HG02852 (cell line): ENCODE measurements at regions not wholly inside any gene's neighbourhood (a gene's known extent, or its start where the extent isn't known, plus 50 kb on each side); places are given as distances from the start of the nearest gene placed in this dataset.
A peak's percentile ranks its signal among the peaks of the same experiment; 100 is the strongest.
"Not testable (repeated sequence)": the region's sequence is repeated elsewhere in the genome, so short reads cannot be mapped to it uniquely, and the experiment has no call there.

Experiments
- ATAC-seq: cut with Tn5 transposase; IDR thresholded peaks from one replicate; pipeline ENCODE4 v1.9.1; 2021; ENCODE audit warnings: mild to moderate bottlenecking, moderate library complexity; ENCODE audit not compliant: unreplicated experiment

GRCh38 chr21:25170681-25171080 is 436.6 kb downstream of the MRPL39 start:
- ATAC-seq, result no peak

DNA sequence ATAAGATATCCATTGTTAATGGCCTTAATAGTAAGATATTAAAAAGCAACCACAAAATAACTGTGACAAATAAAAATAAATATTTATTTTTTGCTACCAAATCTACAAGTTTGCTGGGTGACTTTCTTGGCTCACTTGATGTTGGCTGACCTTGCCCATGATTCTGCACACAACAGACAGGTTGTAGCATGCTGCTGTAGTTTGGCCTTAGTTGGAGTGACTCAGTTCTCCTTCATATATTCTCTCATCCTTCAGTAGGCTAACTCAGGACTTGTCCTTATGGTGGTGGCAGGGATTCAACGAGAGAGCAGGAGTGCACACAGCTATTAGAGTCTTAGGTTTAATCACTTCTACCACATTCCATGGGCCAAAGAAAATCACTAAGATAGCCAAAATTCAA is 437.9 kb downstream of the MRPL39 start:
- ATAC-seq, result no peak

- ATAC-seq, result not testable (repeated sequence)
Measured at GRCh38 chr21:25166904-25167303, 440.4 kb downstream of the MRPL39 start.

DNA sequence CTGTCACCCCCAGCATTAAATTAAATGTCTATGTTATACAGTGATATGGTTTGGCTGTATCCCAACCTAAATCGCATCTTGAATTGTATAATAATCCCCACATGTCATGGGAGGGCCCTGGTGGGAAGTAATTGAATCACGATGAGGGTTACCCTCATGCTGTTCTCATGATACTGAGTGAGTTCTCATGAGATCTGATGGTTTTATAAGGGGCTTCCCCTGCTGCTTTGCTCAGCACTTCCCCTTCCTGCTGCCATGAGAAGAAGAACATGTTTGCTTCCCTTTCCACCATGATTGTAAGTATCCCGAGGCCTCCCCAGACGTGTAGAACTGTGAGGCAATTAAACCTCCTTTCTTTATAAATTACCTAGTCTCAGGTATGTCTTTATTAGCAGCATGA is 445.7 kb downstream of the MRPL39 start:
- ATAC-seq, result no peak

DNA sequence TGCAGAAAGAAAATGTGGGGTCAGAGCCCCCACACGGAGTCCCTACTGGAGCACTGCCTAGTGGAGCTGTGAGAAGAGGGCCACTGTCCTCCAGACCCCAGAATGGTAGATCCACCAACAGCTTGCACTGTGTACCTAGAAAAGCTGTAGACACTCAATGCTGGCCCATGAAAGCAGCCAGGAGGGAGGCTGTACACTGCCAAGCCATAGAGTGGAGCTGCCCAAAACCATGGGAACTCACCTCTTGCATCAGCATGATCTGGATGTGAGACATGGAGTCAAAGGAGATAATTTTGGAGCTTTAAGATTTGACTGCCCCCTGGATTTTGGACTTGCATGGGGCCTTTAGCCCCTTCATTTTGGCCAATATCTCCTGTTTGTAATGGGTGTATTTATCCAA is 452.3 kb downstream of the MRPL39 start:
- not testable (repeated sequence) for ATAC-seq

GRCh38 chr21:25149022-25149421 is 458.3 kb downstream of the MRPL39 start:
- no peak for ATAC-seq

GRCh38 chr21:25139414-25139813 is 467.9 kb downstream of the MRPL39 start:
- no peak for ATAC-seq

- no peak for ATAC-seq
Measured at GRCh38 chr21:25133939-25134338, 473.3 kb downstream of the MRPL39 start.

GRCh38 chr21:25127811-25128210 is 479.5 kb downstream of the MRPL39 start:
- no peak for ATAC-seq

GRCh38 chr21:25127007-25127406 is 480.3 kb downstream of the MRPL39 start:
- ATAC-seq, result no peak

DNA sequence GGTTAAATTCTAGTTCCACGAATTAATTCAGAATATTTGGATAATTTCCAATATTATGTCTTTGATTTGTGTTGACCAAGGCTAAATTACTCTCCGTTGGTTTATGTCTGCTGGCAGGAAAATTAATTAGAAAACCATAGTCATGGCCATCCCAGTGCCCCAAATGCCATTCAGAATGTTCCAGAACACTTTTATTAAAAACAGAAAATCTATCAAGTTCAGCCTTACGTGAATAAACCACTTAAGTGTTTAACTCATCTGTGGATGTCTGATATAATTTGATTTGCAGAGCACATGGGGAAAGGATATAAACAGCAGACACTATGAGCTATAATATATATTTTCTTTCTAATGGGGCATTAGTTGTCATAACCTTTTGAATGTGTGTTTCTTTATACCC is 480.7 kb downstream of the MRPL39 start:
- ATAC-seq, result no peak

- ATAC-seq, result no peak
Measured at GRCh38 chr21:25118648-25119047, 488.6 kb downstream of the MRPL39 start.

DNA sequence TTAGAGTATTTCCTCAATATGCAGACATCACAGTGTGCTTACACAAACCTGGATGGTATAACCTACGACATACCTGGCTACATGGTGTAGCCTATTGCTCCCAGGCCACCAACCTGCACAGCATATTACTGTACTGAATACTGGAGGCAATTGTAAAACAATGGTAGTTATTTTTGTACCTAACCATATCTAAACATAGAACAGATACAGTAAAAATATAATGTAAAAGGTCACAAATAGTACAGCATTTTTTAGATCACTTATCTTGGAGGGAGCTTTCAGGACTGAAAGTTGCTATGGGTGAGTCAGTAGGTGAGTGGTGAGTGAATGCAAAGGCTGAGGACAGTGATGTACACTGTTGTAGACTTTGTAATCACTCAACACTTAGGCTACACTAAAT is 492.3 kb downstream of the MRPL39 start:
- peak; percentile 94 for ATAC-seq

GRCh38 chr21:25107708-25108107 is 499.6 kb downstream of the MRPL39 start:
- ATAC-seq, result no peak

- ATAC-seq, result no peak
Measured at GRCh38 chr21:25103500-25104207, 503.6 kb downstream of the MRPL39 start.

- ATAC-seq, result no peak
Measured at GRCh38 chr21:25097648-25098047, 509.6 kb downstream of the MRPL39 start.

GRCh38 chr21:25094695-25095094 is 512.6 kb downstream of the MRPL39 start:
- ATAC-seq, result no peak

- ATAC-seq, result no peak
Measured at GRCh38 chr21:25092441-25093011, 514.8 kb downstream of the MRPL39 start.

- no peak for ATAC-seq
Measured at GRCh38 chr21:25081096-25081495, 526.2 kb downstream of the MRPL39 start.

DNA sequence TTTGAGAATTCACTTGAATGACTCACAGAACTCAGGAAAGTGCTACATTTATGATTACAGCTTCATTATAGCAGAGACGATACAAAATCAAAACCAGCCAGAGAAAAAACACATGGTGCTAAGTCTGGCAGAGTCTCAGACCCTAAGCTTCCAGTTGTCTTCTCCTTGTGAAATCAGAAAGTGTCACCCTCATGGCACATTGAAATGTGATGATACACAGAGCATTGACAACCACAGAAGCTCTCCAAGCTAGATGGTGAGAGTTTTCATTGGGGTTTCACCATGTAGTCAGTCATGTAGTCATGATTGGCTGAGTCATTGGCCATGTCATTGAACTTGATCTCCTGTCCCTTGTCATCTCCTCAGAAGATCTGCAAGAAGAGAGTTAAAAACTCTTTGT is 526.6 kb downstream of the MRPL39 start:
- no peak for ATAC-seq

DNA sequence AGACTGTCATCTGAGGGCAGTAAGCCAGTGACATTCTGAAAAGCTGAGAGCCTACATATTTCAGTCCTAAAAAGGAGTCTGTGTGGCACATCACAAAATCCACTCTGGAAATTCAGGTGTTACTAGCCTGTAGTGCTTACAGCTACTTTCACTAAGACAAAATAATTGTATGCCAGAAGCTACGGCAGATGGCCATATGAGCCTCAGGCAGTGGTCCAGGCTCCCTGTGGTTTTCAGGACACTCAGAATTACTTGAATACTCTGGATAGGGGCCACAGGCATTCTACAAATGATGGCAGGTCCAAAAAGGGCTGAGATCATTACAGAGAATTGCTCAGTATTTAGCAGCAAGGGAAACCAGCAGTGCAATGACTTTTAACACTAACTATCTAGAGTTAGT is 527.1 kb downstream of the MRPL39 start:
- no peak for ATAC-seq

GRCh38 chr21:25079053-25079452 is 528.2 kb downstream of the MRPL39 start:
- ATAC-seq, result no peak

DNA sequence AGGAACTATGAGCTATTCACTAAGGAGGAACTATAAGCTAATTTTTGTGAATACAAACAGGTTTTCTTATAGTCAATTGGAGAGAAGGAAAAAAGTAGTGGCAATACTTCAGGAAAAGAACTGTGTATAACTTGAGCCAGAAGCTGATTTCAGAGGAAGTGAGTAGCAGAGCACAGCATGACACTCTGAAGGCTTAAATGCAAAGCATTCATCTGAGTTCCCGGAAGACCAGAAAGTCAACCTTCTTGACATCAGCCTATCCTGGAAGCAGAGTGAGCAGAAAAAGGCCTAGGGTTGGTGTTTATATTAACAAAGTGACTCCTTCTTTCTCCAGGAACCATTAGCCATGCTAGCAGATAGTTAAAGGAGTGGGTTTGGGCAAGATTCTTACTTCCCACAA is 545.2 kb downstream of the MRPL39 start:
- no peak for ATAC-seq
